HPDE6-E6E7 (cell line): ENCODE measurements at regions not wholly inside any gene's neighbourhood (a gene's known extent, or its start where the extent isn't known, plus 50 kb on each side); places are given as distances from the start of the nearest gene placed in this dataset.

Experiments
- DNase-seq: peaks from one replicate; pipeline ENCODE4 v3.0.0; 2011; ENCODE audit warnings: missing footprints; ENCODE audit errors: extremely low spot score

- no peak for DNase-seq
Measured at GRCh38 chr7:115709664-115710063, 320.9 kb downstream of the TFEC start.

- DNase-seq = no peak
Measured at GRCh38 chr7:115708013-115708341, 322.6 kb downstream of the TFEC start.

DNA sequence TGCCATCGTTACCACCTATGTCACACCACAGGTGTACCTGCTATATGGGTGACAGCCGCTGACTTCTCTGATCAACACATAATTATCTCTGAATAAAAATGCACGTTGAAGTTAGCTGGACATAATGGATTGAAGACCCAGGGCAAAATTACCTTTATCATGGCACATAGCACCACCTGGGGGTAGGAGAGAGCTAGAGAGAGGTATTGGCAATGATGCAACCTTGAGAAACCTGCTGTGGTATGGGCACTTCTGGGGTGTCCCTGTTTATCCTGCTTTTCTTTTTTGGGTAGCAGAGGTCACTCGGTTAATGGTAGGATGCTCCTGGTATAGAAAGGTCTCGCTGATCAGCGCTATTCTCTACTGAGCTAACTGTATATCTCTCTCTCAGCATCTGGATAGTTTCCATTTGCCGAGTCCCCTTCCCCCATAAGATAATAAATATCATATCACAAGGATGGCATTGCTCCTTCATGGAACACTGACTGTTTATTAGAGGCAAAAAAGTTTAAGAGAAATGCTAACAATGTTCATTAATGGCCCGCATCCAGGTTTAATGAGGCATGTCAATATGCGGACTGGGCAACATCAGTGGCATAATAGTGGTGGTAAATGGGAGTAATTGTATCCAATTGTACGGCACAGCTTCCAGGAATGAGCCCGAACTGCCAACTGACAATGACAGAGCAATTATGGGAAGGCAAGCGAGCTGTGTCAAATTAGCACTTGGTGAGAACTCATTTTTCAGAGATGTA is 323.1 kb downstream of the TFEC start:
- DNase-seq = peak; percentile 23

- DNase-seq = no peak
Measured at GRCh38 chr7:115704884-115705283, 325.7 kb downstream of the TFEC start.

GRCh38 chr7:115701141-115701540 is 329.4 kb downstream of the TFEC start:
- DNase-seq = no peak

DNA sequence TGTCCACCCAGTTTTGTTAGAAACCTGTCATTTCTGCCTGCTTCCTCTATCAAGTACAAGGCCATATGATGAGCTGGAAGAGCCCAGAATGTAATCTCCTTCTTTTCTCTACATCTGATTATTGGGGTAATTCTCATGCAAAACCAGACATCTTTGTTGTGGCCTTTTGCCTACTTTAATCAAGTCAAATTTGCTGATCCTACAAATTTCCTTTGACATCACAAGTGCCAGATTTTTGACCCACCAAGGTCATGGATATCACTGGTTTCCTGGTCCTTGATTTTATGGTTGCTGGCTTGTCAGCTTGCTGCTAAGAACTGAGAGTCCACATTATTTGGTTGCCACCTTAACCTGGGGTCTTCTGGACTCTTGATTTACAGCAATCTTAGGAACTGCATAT is 336.1 kb downstream of the TFEC start:
- no peak for DNase-seq

DNA sequence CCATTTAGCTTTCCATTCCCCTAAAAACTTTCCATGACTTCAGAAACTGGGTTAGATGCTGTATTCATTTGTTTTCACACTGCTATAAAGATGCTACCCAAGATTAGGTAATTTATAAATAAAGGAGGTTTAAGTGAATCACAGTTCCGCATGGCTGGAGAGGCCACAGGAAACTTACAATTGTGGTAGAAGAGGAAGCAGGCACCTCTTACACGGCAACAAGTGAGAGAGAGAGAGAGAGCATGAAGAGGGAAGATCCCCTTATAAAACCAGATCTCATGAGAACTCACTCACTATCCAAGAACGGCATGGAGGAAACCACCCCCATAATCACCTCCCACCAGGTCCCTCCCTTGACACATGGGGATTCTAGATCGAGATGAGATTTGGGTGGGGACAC is 336.8 kb downstream of the TFEC start:
- no peak for DNase-seq

GRCh38 chr7:115689941-115690340 is 340.6 kb downstream of the TFEC start:
- DNase-seq = no peak

- DNase-seq = no peak
Measured at GRCh38 chr7:115683093-115683492, 347.5 kb downstream of the TFEC start.

- DNase-seq = no peak
Measured at GRCh38 chr7:115682507-115682906, 348.1 kb downstream of the TFEC start.

GRCh38 chr7:115680921-115681320 is 349.6 kb downstream of the TFEC start:
- no peak for DNase-seq

DNA sequence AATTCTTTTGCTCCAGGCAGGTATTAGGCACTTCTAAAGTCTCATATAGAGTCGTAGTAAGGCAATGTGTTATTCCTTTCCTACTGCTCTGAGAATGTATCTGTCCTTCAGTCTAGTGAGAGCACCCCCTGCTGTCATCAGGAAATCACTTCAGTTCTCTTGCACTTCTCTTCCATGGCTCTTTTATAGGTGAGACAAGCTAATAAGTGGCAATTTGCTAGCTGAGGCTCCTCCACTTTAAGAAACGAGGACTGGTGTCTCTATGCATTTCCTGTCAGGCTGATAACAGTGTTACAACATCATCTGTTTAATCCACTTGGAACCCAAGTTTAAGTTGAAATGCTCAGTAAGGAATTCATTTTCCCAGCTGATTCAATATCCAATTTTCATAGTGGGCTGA is 350.6 kb downstream of the TFEC start:
- peak; percentile 3 for DNase-seq

- no peak for DNase-seq
Measured at GRCh38 chr7:115679423-115679822, 351.1 kb downstream of the TFEC start.

- DNase-seq = no peak
Measured at GRCh38 chr7:115678086-115678982, 352.2 kb downstream of the TFEC start.

- DNase-seq = no peak
Measured at GRCh38 chr7:115676707-115677106, 353.9 kb downstream of the TFEC start.

GRCh38 chr7:115676080-115676479 is 354.5 kb downstream of the TFEC start:
- DNase-seq = peak; percentile 4

- no peak for DNase-seq
Measured at GRCh38 chr7:115674467-115675024, 356.0 kb downstream of the TFEC start.

GRCh38 chr7:115672024-115672423 is 358.5 kb downstream of the TFEC start:
- no peak for DNase-seq

DNA sequence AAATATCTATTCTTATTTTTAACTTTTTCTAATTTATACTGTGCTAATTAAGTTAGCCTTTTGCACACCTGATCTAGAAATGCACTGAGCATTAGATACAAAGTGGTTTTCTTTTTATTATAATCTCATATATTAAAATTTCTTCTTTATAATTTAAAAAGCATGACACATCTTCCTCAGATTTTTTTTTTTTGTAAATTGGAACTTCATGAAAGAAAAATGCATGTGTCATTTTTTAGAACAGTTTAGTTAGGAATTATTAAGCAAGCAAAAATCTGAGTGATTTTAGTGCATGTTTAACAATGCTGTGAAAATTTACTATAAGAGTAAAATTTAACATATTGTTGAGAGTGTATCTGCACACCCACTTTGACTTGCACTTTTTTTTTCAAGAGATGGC is 367.9 kb downstream of the TFEC start:
- no peak for DNase-seq

GRCh38 chr7:115662120-115662519 is 368.4 kb downstream of the TFEC start:
- peak; percentile 5 for DNase-seq

GRCh38 chr7:115658223-115658622 is 372.3 kb downstream of the TFEC start:
- DNase-seq = no peak

DNA sequence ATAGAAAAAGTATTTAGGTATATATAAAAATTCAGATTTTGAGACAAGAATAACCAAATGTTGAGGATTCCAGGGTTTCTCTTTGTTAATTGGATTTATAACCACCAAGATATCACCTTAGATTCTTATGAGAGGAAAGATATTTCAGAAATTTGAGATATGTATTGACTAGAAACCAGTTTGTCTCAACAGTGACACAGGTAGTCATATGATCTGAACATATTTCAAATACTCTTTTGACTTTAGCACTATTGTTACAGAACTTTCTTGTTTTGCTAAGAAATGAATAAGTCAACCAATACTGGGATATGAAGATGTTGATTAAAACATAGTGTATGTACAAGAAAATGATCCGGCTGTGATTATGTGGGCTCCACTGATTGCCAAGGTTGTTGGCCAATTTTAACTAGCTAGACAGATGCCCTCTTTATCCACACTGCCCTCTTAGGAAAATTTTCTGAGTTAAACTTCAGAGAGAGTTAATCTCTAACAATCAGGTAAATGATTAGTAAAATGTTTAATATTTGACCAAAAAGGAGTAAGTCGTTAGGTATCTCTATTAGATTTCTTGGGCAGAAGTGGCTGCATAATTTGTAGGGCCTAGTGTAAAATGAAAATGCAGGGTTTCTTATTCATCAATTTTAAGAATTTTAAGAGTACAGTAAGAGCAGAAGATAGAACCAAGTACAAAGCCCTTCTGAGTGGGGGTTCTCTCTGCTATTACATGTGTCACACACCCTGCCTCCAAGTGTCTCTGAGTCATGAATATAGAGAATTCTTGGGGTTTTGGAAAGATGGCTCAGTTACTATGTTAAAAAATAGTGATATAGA is 376.0 kb downstream of the TFEC start:
- no peak for DNase-seq
